Endodermal cell (in vitro differentiated cells): ENCODE measurements at regions not wholly inside any gene's neighbourhood (a gene's known extent, or its start where the extent isn't known, plus 50 kb on each side); places are given as distances from the start of the nearest gene placed in this dataset.

Source experiments
- DNase-seq: peaks from one replicate; pipeline ENCODE4 v3.0.0-alpha.2; 2017
- H3K27ac ChIP-seq: 2 replicates; pipeline ENCODE4 v1.5.1; 2013; ENCODE audit warnings: mild to moderate bottlenecking, low read depth, low read length, moderate library complexity
- H3K27me3 ChIP-seq: 2 replicates; pipeline ENCODE4 v1.6.1; 2013; ENCODE audit warnings: mild to moderate bottlenecking, low read length, moderate library complexity; ENCODE audit not compliant: insufficient read depth, control insufficient read depth, poor library complexity, severe bottlenecking
- H3K36me3 ChIP-seq: 2 replicates; pipeline ENCODE4 v1.7.0; 2013; ENCODE audit warnings: mild to moderate bottlenecking, low read length, moderate library complexity; ENCODE audit not compliant: control insufficient read depth, insufficient read depth
- H3K4me1 ChIP-seq: one replicate; pipeline ENCODE4 v1.7.0; 2013; ENCODE audit warnings: low read length; ENCODE audit not compliant: control insufficient read depth, insufficient read depth
- H3K4me3 ChIP-seq: 2 replicates; pipeline ENCODE4 v1.5.1; 2013; ENCODE audit warnings: mild to moderate bottlenecking, low read length, moderate library complexity
- H3K9ac ChIP-seq: 2 replicates; pipeline ENCODE4 v1.6.1; 2013; ENCODE audit warnings: mild to moderate bottlenecking, low read length, moderate library complexity; ENCODE audit not compliant: poor library complexity, severe bottlenecking; ENCODE audit errors: extremely low read depth
- H3K9me3 ChIP-seq: 2 replicates; pipeline ENCODE4 v1.6.1; 2013; ENCODE audit warnings: mild to moderate bottlenecking, low read length, moderate library complexity; ENCODE audit not compliant: control insufficient read depth
- H3K27ac Mint-ChIP-seq: 2 replicates; pipeline ENCODE4 v1.8.0; 2020; ENCODE audit warnings: mixed read lengths
- H3K27me3 Mint-ChIP-seq: 2 replicates; pipeline ENCODE4 v1.8.0; 2021; ENCODE audit warnings: mild to moderate bottlenecking, mixed read lengths; ENCODE audit not compliant: insufficient read depth
- H3K36me3 Mint-ChIP-seq: 2 replicates; pipeline ENCODE4 v1.8.0; 2020; ENCODE audit warnings: low read depth, mixed read lengths
- H3K4me1 Mint-ChIP-seq: 2 replicates; pipeline ENCODE4 v1.8.0; 2020; ENCODE audit warnings: mixed read lengths
- H3K4me3 Mint-ChIP-seq: 2 replicates; pipeline ENCODE4 v1.8.0; 2020; ENCODE audit warnings: mild to moderate bottlenecking, moderate library complexity, mixed read lengths
- H3K9me3 Mint-ChIP-seq: 2 replicates; pipeline ENCODE4 v1.8.0; 2020; ENCODE audit warnings: mild to moderate bottlenecking, mixed read lengths
- CTCF ChIP-seq: fragments of 200-600 bp; sonication (generic); conservative IDR thresholded peaks from 2 replicates; pipeline ENCODE4 v1.5.0; 2021; ENCODE audit warnings: antibody characterized with exemption, mild to moderate bottlenecking
- WGBS, 2 experiments: methylation state at CpG; one replicate each; pipeline versions ENCODE4 v1.1.5 to v1.1.7; 2013; ENCODE audit warnings: missing lambda C conversion rate in 2 of 2, mixed read lengths in 1 of 2; ENCODE audit not compliant: insufficient coverage in 1 of 2, insufficient read length in 1 of 2; 5-methylcytosine and 5-hydroxymethylcytosine counted together

GRCh38 chr6:166032366-166033200, 135.1 kb downstream of the TBXT start:
- H3K36me3 Mint-ChIP-seq, result peaks cover 4% of the 10 kb centered on the region
- Histone ChIP-seq H3K27me3 (no peaks in the 10 kb centered on the region), H3K4me1 (peaks cover 8% of the 10 kb centered on the region), H3K36me3 (no peaks in the 10 kb centered on the region), H3K9ac (no peak overlapping the region), H3K9me3 (peaks cover 3% of the 10 kb centered on the region), H3K4me3 (no peak overlapping the region), H3K27ac (no peak overlapping the region)
- no peaks in the 10 kb centered on the region for H3K27me3 Mint-ChIP-seq
- peak; percentile 86 for DNase-seq
- H3K9me3 Mint-ChIP-seq, result peaks cover 9% of the 10 kb centered on the region
- H3K4me1 Mint-ChIP-seq, result peaks cover 22% of the 10 kb centered on the region
- peak overlapping the region; percentile 85 for H3K27ac Mint-ChIP-seq
- TF ChIP-seq CTCF, result peak; percentile 74
- WGBS, 2 experiments, result 58 to 69% methylated on average over 5 to 9 of the region's 9 CpGs
- no peak overlapping the region for H3K4me3 Mint-ChIP-seq

DNA sequence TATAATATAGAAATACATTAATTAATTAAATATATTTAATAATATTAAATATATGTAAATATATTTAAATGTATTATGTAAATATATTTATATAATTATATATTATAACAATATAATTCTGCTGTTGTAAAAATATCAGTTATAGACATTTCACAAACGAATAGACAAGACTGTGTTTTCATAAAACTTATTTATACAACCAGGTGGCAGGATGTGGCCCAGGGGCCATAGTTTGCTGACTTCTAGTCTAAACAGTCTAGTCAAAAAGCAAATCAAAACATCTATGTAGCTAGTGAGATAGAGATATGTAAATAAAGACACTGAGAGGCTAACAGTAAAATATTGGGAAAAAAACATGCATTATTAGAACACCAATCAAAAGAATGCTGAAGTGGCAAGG, 136.4 kb downstream of the TBXT start:
- Histone ChIP-seq H3K4me3 (no peak overlapping the region), H3K9me3 (no peaks in the 10 kb centered on the region), H3K36me3 (no peaks in the 10 kb centered on the region), H3K27me3 (no peaks in the 10 kb centered on the region), H3K27ac (no peak overlapping the region), H3K9ac (no peak overlapping the region), H3K4me1 (peaks cover 8% of the 10 kb centered on the region)
- WGBS, 2 experiments, result 71% methylated on average over 1 of the region's 1 CpG; no CpG with 5 or more reads in 1 of the 2 experiments
- Mint-ChIP-seq H3K36me3 (no peaks in the 10 kb centered on the region), H3K27ac (no peak overlapping the region), H3K9me3 (no peaks in the 10 kb centered on the region), H3K27me3 (peaks cover 2% of the 10 kb centered on the region), H3K4me1 (peaks cover 22% of the 10 kb centered on the region), H3K4me3 (no peak overlapping the region)
- DNase-seq, result no peak
- no peak for TF ChIP-seq CTCF

DNA sequence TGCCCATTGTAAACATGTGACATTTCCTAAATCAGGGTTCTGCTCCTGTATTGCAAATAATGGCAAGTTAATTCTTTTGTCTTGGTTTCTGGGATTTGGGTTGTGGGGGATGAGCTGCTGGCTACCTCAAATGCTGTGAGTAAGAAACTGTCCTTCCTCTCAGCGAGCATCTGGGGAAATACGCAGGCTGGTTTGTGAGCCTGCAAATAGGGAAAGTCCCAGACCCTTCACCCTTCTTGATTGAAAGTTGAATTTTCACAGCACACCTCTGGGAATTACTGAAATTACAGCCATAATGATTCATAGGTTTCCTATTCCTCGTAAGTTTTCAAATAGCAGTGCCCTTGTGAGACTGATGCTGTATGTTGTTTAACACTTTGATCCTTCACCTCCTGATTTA, 138.1 kb downstream of the TBXT start:
- no peak overlapping the region for H3K27ac ChIP-seq
- Mint-ChIP-seq H3K4me1 (peaks cover 22% of the 10 kb centered on the region), H3K4me3 (no peak overlapping the region), H3K36me3 (no peaks in the 10 kb centered on the region), H3K9me3 (peaks cover 1% of the 10 kb centered on the region), H3K27ac (no peak overlapping the region), H3K27me3 (peaks cover 2% of the 10 kb centered on the region)
- no peak overlapping the region for H3K4me3 ChIP-seq
- peaks cover 8% of the 10 kb centered on the region for H3K4me1 ChIP-seq
- no peak for TF ChIP-seq CTCF
- 76 to 90% methylated on average over 2 to 3 of the region's 3 CpGs for WGBS, 2 experiments
- no peak overlapping the region for H3K9ac ChIP-seq
- no peaks in the 10 kb centered on the region for H3K36me3 ChIP-seq
- H3K27me3 ChIP-seq, result no peaks in the 10 kb centered on the region
- no peak for DNase-seq
- no peaks in the 10 kb centered on the region for H3K9me3 ChIP-seq
